Lower lobe of right lung (tissue), 2 donors: ENCODE measurements at regions not wholly inside any gene's neighbourhood (a gene's known extent, or its start where the extent isn't known, plus 50 kb on each side); places are given as distances from the start of the nearest gene placed in this dataset.

Experiments used
- ATAC-seq, 2 donors: fragments of 200-7000 bp; cut with Tn5 transposase; one replicate each; pipeline ENCODE4 v1.9.1; 2020 to 2022; ENCODE audit warnings: mild to moderate bottlenecking in 2 of 2, moderate library complexity in 2 of 2
- DNase-seq: peaks from one replicate; pipeline ENCODE4 v3.0.0-alpha.2; 2020
- H3K27ac ChIP-seq: fragments of 200-600 bp; one replicate; pipeline ENCODE4 v1.8.0; 2022
- H3K27me3 ChIP-seq: fragments of 200-600 bp; one replicate; pipeline ENCODE4 v1.8.0; 2022; ENCODE audit warnings: low read depth
- H3K36me3 ChIP-seq: fragments of 200-600 bp; one replicate; pipeline ENCODE4 v1.8.0; 2022; ENCODE audit warnings: mild to moderate bottlenecking
- H3K4me1 ChIP-seq: fragments of 200-600 bp; one replicate; pipeline ENCODE4 v1.8.0; 2022
- H3K4me3 ChIP-seq: fragments of 200-600 bp; one replicate; pipeline ENCODE4 v1.8.0; 2022; ENCODE audit warnings: mild to moderate bottlenecking
- H3K9me3 ChIP-seq: fragments of 200-600 bp; one replicate; pipeline ENCODE4 v1.8.0; 2022
- intact Hi-C: fragments of 100-400 bp; cut with DNase I; formaldehyde crosslinking; loops from one replicate; pipeline ENCODE4 v1.11.0; 2022
- TF ChIP-seq, protein P1 (sequence below): fragments of 200-600 bp; IDR thresholded peaks from one replicate; pipeline ENCODE4 v1.8.0; 2022; ENCODE audit warnings: antibody characterized with exemption, mild to moderate bottlenecking
- donor health status: DM: no; HTN: yes; CAD: no; lungs with severe emphysema.

DNA sequence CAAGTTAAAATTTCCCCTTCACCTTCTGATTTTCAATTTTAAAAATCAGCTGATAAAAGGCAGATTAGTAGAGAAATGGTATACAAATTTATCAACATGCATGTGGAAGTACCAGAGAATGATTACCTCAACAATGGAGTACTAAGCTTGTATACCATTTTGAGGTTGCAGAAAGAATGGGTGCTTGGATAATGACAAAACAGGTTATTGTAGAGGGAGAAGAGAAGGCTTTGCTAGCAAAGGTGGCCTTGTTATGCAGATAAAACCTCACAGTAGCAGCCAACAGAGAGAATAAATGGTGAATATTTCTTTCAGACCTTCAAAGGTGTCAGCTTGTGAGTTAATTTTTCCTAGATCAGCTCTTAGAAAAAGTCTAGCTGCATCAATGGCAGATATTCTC, 1174.9 kb upstream of the ADGRL4 start:
- Histone ChIP-seq H3K27me3 (no peaks in the 10 kb centered on the region), H3K4me3 (no peak overlapping the region), H3K4me1 (no peaks in the 10 kb centered on the region), H3K27ac (no peak overlapping the region), H3K36me3 (no peaks in the 10 kb centered on the region), H3K9me3 (no peaks in the 10 kb centered on the region)
- TF ChIP-seq, protein P1, sequence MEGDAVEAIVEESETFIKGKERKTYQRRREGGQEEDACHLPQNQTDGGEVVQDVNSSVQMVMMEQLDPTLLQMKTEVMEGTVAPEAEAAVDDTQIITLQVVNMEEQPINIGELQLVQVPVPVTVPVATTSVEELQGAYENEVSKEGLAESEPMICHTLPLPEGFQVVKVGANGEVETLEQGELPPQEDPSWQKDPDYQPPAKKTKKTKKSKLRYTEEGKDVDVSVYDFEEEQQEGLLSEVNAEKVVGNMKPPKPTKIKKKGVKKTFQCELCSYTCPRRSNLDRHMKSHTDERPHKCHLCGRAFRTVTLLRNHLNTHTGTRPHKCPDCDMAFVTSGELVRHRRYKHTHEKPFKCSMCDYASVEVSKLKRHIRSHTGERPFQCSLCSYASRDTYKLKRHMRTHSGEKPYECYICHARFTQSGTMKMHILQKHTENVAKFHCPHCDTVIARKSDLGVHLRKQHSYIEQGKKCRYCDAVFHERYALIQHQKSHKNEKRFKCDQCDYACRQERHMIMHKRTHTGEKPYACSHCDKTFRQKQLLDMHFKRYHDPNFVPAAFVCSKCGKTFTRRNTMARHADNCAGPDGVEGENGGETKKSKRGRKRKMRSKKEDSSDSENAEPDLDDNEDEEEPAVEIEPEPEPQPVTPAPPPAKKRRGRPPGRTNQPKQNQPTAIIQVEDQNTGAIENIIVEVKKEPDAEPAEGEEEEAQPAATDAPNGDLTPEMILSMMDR, result no peak
- intact Hi-C loops, result no loop called here
- no peak for DNase-seq
- no peak for ATAC-seq

DNA sequence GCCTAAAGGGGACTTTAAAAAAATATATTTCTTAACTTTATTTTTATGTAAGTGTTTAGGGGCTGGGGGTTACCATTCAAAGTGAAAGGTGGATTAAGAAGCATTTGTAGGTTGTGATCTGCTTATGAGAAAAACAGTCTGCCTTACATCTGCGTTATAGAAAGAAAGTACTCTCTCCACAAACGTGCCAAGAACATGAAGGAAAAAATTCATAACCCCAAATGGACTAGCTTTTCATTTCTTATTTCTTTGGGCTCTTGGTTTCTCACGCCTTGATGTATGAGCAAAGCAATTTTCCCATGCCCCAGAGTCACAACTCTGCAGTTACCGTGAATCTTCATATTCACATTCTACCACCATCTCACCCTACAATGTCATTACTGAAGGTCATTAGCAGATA, 1165.1 kb upstream of the ADGRL4 start:
- TF ChIP-seq, protein P1, result no peak

DNA sequence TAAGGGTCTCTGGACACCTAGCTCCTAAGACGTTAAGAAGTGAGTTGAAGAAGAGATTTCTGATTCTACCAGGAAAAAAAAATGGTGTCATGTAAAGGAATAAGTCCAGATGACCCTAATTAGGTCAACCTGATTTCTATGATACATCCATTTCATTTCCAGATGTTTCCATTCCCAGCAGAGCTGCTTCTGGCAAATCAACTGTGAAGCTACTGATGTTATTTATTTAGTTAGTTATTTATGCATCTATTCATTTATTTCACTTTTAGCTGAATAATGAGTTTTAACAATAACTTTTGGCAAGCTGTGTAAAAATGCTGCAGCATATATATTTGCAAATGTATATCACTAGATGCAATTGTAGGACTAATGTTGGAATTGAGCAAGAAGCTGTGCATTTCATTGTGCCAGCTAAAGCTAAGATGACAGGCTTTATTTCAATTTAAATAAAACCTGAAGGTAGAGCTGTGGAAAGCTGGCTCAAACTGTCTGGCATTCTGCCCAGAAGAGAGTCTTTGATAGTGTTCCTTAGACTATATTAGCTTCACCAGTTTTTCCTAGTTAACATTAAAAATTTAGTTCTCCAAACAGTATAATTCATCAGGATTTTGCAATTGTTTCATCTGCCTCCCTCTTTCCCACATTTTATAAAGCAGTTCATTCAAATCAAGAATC, 1164.4 kb upstream of the ADGRL4 start:
- Histone ChIP-seq H3K27ac (no peak overlapping the region), H3K27me3 (no peaks in the 10 kb centered on the region), H3K9me3 (no peaks in the 10 kb centered on the region), H3K4me3 (no peak overlapping the region), H3K4me1 (no peaks in the 10 kb centered on the region), H3K36me3 (no peaks in the 10 kb centered on the region)
- TF ChIP-seq, protein P1, result no peak
- DNase-seq (no peak), ATAC-seq (no peak)
- intact Hi-C loops, result no loop called here

More for the DNA sequence above, 1165.1 kb upstream of the ADGRL4 start:
- H3K36me3 ChIP-seq, result no peaks in the 10 kb centered on the region
- DNase-seq, result no peak
- H3K4me3 ChIP-seq, result no peak overlapping the region
- ATAC-seq, result no peak
- H3K27me3 ChIP-seq, result no peaks in the 10 kb centered on the region
- H3K9me3 ChIP-seq, result no peaks in the 10 kb centered on the region
- intact Hi-C loops, result no loop called here
- H3K4me1 ChIP-seq, result no peaks in the 10 kb centered on the region
- no peak overlapping the region for H3K27ac ChIP-seq

DNA sequence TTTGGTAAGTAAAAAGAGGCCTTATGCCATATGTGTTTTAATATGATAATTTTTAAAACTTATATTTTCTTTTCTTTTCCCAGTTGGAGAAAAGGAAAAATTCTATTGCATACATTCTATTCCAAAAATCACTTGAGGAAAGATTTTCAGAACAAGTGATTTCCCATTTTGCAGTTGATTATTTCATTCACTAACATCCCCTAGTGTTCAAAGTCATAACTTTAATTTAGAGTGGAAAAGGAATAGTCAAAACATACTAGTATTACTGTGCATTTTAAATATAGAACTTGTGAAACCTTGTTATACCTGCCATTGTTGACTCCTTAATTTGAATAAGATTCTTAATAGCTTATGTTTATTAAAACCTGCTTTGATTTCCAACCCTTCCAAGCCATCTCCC, 1157.6 kb upstream of the ADGRL4 start:
- Histone ChIP-seq H3K27me3 (no peaks in the 10 kb centered on the region), H3K9me3 (no peaks in the 10 kb centered on the region), H3K4me1 (no peaks in the 10 kb centered on the region), H3K36me3 (no peaks in the 10 kb centered on the region), H3K4me3 (no peak overlapping the region), H3K27ac (no peak overlapping the region)
- TF ChIP-seq, protein P1, result no peak
- intact Hi-C loops, result no loop called here
- DNase-seq (no peak), ATAC-seq (no peak)

DNA sequence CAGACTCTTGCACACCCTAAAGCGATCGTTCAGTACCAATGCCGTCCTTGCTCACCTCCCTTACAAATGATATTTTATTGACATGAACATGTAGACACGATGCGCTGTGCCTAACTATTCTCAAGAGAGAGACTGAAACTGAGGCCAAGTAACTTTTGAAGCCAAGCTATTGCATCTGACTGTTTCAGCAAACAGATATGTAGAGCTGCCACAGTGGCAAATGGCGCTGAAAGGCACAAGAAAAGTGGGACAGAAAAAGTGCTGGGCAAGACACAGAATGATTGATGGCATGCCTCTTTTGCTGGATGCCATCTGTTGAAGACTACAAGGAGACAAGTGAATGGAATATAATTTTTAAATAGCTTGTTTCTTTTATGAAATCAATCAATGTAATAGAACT, 1157.2 kb upstream of the ADGRL4 start:
- H3K27ac ChIP-seq, result no peak overlapping the region
- TF ChIP-seq, protein P1, result no peak
- H3K4me3 ChIP-seq, result no peak overlapping the region

More for the DNA sequence above, 1157.2 kb upstream of the ADGRL4 start:
- intact Hi-C loops, result no loop called here
- no peaks in the 10 kb centered on the region for H3K27me3 ChIP-seq
- no peaks in the 10 kb centered on the region for H3K9me3 ChIP-seq
- DNase-seq, result no peak
- no peaks in the 10 kb centered on the region for H3K4me1 ChIP-seq
- no peaks in the 10 kb centered on the region for H3K36me3 ChIP-seq
- ATAC-seq, result no peak
